Esophagus (tissue), 2 donors: ENCODE measurements at regions not wholly inside any gene's neighbourhood (a gene's known extent, or its start where the extent isn't known, plus 50 kb on each side); places are given as distances from the start of the nearest gene placed in this dataset.
A peak's percentile ranks its signal among the peaks of the same experiment; 100 is the strongest.
"Not testable (repeated sequence)": the region's sequence is repeated elsewhere in the genome, so short reads cannot be mapped to it uniquely, and the experiment has no call there.

ENCODE experiments used
- H3K27ac ChIP-seq, 2 donors: one replicate each; pipeline ENCODE4 v1.5.1; 2013; ENCODE audit warnings: low read depth in 2 of 2, mild to moderate bottlenecking in 2 of 2, inconsistent platforms in 1 of 2, low read length in 1 of 2, moderate library complexity in 1 of 2
- H3K27me3 ChIP-seq, 2 donors: one replicate each; pipeline ENCODE4 v1.6.1; 2013; ENCODE audit warnings: low read length in 2 of 2, control low read depth in 1 of 2, mild to moderate bottlenecking in 1 of 2; ENCODE audit not compliant: insufficient read depth in 2 of 2, control insufficient read depth in 1 of 2
- H3K36me3 ChIP-seq, 2 donors: one replicate each; pipeline ENCODE4 v1.6.1; 2013; ENCODE audit warnings: low read length in 1 of 2; ENCODE audit not compliant: control insufficient read depth in 2 of 2, insufficient read depth in 2 of 2
- H3K4me1 ChIP-seq, 2 donors: one replicate each; pipeline ENCODE4 v1.6.1; 2013; ENCODE audit warnings: low read length in 1 of 2; ENCODE audit not compliant: control insufficient read depth in 2 of 2, insufficient read depth in 2 of 2
- H3K4me3 ChIP-seq, 2 donors: one replicate each; pipeline ENCODE4 v1.5.1; 2013; ENCODE audit warnings: low read length in 2 of 2, mild to moderate bottlenecking in 2 of 2, low read depth in 1 of 2, moderate library complexity in 1 of 2
- H3K9me3 ChIP-seq, 2 donors: one replicate each; pipeline ENCODE4 v1.6.1; 2013; ENCODE audit warnings: mild to moderate bottlenecking in 2 of 2, low read depth in 1 of 2, low read length in 1 of 2, moderate library complexity in 1 of 2; ENCODE audit not compliant: control insufficient read depth in 2 of 2, insufficient read depth in 1 of 2
- WGBS, 2 donors: extraction: QIAGEN DNeasy Blood & Tissue Kit; methylation state at CpG; one replicate each; pipeline ENCODE4 v1.1.7; 2013; 5-methylcytosine and 5-hydroxymethylcytosine counted together
- donor health status: healthy with polysubstance abuse.
- donor health status: Bipolar disorder and iron deficiency.

- WGBS, 2 donors, result 67 to 74% methylated on average over 12 of the region's 12 CpGs
- H3K4me1 ChIP-seq, result peaks cover 3 to 4% of the 10 kb centered on the region in 2 donors
- H3K36me3 ChIP-seq, result no peaks in the 10 kb centered on the region
- no peaks in the 10 kb centered on the region for H3K9me3 ChIP-seq
- H3K27me3 ChIP-seq, result no peaks in the 10 kb centered on the region
- no peak overlapping the region for H3K4me3 ChIP-seq
- H3K27ac ChIP-seq, result no peak overlapping the region
Observed at GRCh38 chr14:103186909-103187586, 63.8 kb downstream of the TNFAIP2 start.

- no peak overlapping the region for H3K4me3 ChIP-seq
- no peaks in the 10 kb centered on the region for H3K27me3 ChIP-seq
- no peaks in the 10 kb centered on the region for H3K9me3 ChIP-seq
- H3K4me1 ChIP-seq, result peaks cover 3 to 6% of the 10 kb centered on the region in 2 donors
- no peak overlapping the region for H3K27ac ChIP-seq
- WGBS, 2 donors, result 88 to 96% methylated on average over 4 of the region's 4 CpGs
- H3K36me3 ChIP-seq, result no peaks in the 10 kb centered on the region
Observed at GRCh38 chr14:103187911-103188310, 64.7 kb downstream of the TNFAIP2 start.

- Histone ChIP-seq H3K27ac (no peak overlapping the region), H3K36me3 (no peaks in the 10 kb centered on the region), H3K27me3 (no peaks in the 10 kb centered on the region), H3K4me1 (peaks cover 3 to 6% of the 10 kb centered on the region in 2 donors), H3K9me3 (no peaks in the 10 kb centered on the region), H3K4me3 (peak overlapping the region; percentile 44 to 48)
- WGBS, 2 donors, result 2 to 4% methylated on average over 50 to 67 of the region's 67 CpGs
Observed at GRCh38 chr14:103188810-103189480, 65.7 kb downstream of the TNFAIP2 start.

GRCh38 chr14:103189481-103190470, 66.5 kb downstream of the TNFAIP2 start:
- Histone ChIP-seq H3K36me3 (no peaks in the 10 kb centered on the region), H3K27me3 (no peaks in the 10 kb centered on the region), H3K9me3 (no peaks in the 10 kb centered on the region), H3K4me1 (peaks cover 3 to 9% of the 10 kb centered on the region in 2 donors), H3K4me3 (peak overlapping the region; percentile 44 to 48), H3K27ac (no peak overlapping the region)
- WGBS, 2 donors, result 61 to 64% methylated on average over 45 to 48 of the region's 48 CpGs

- no peaks in the 10 kb centered on the region for H3K27me3 ChIP-seq
- H3K36me3 ChIP-seq, result no peaks in the 10 kb centered on the region
- H3K4me1 ChIP-seq, result peaks cover 3 to 7% of the 10 kb centered on the region in 2 donors
- WGBS, 2 donors, result 86 to 95% methylated on average over 11 of the region's 11 CpGs
- no peaks in the 10 kb centered on the region for H3K9me3 ChIP-seq
- H3K4me3 ChIP-seq, result no peak overlapping the region
- H3K27ac ChIP-seq, result no peak overlapping the region
Observed at GRCh38 chr14:103190741-103191140, 67.5 kb downstream of the TNFAIP2 start.

GRCh38 chr14:103191844-103192243, 68.6 kb downstream of the TNFAIP2 start:
- no peaks in the 10 kb centered on the region for H3K36me3 ChIP-seq
- 65 to 68% methylated on average over 3 of the region's 3 CpGs for WGBS, 2 donors
- H3K4me1 ChIP-seq, result peaks cover 3 to 7% of the 10 kb centered on the region in 2 donors
- H3K27me3 ChIP-seq, result no peaks in the 10 kb centered on the region
- no peak overlapping the region for H3K4me3 ChIP-seq
- H3K9me3 ChIP-seq, result no peaks in the 10 kb centered on the region
- H3K27ac ChIP-seq, result no peak overlapping the region

GRCh38 chr14:103192246-103192840, 69.1 kb downstream of the TNFAIP2 start:
- 76 to 83% methylated on average over 7 of the region's 7 CpGs for WGBS, 2 donors
- H3K4me3 ChIP-seq, result no peak overlapping the region
- H3K27me3 ChIP-seq, result no peaks in the 10 kb centered on the region
- no peaks in the 10 kb centered on the region for H3K9me3 ChIP-seq
- peaks cover 3 to 7% of the 10 kb centered on the region in 2 donors for H3K4me1 ChIP-seq
- no peak overlapping the region for H3K27ac ChIP-seq
- H3K36me3 ChIP-seq, result no peaks in the 10 kb centered on the region

- not testable (repeated sequence) for H3K27me3 ChIP-seq, H3K4me3 ChIP-seq, H3K9me3 ChIP-seq, H3K27ac ChIP-seq, H3K36me3 ChIP-seq, H3K4me1 ChIP-seq
- WGBS, 2 donors, result 70 to 76% methylated on average over 4 of the region's 4 CpGs
Observed at GRCh38 chr14:103192861-103193260, 69.6 kb downstream of the TNFAIP2 start.

GRCh38 chr14:103193491-103193890, 70.2 kb downstream of the TNFAIP2 start:
- not testable (repeated sequence) for H3K27me3 ChIP-seq, H3K27ac ChIP-seq, H3K36me3 ChIP-seq, H3K4me1 ChIP-seq, H3K4me3 ChIP-seq, H3K9me3 ChIP-seq
- WGBS, 2 donors, result 92 to 95% methylated on average over 10 of the region's 10 CpGs
